ENCODE measurements at regions not wholly inside any gene's neighbourhood (a gene's known extent, or its start where the extent isn't known, plus 50 kb on each side); places are given as distances from the start of the nearest gene placed in this dataset.

DNA sequence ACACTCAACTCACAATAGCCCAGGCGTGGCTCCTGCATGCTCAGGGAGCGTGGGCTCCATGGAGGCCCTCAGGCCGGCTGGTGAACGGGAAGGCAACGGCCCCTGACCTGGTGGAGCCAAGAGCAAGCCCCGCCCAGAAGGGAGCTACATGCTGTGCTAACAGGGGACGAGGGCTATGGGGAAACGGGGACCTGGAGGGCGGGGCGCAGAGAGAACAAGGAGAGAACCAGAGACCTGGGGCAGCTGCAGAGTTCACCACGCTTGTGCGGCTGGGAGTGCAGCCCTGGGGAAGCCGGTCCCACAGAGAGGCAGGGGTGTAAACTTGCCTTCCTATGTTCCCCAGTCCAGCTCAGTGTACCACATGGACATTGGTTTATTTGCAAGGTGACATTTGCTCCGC is 69.2 kb upstream of the PPP2R2D start:
- H3K27me3 ChIP-seq (replicated peaks in 1 of 2; ENCODE audit: control insufficient read depth in 2 of 2, insufficient read depth in 2 of 2, low read length in 1 of 2) = no peaks in the 10 kb centered on the region
- H3K9me3 ChIP-seq (replicated peaks; ENCODE audit: control insufficient read depth, insufficient read depth, low read length) = no peaks in the 10 kb centered on the region; the same call in 2 of the 3 replicates
- no peak overlapping the region for H3K9ac ChIP-seq (ENCODE audit: control insufficient read depth, insufficient read depth, low read length)
- H2AFZ ChIP-seq (ENCODE audit: control insufficient read depth, low read depth, low read length) = no peak overlapping the region
- no TSS peak for BruUV-seq (replicated peaks)
- SMC1A ChIA-PET (ENCODE audit: uncharacterized antibody, unreplicated experiment) = no interaction called here
- FAIRE-seq (no peak), ATAC-seq (no peak), DNase-seq (ENCODE audit: low read depth, low spot score) (no peak)
- no peak overlapping the region for H3K4me3 ChIP-seq
- no peak overlapping the region for H3K27ac ChIP-seq (ENCODE audit: control insufficient read depth, insufficient read depth)
- 35% methylated on average over 14 of the region's 14 CpGs for WGBS (ENCODE audit: insufficient coverage, insufficient replicate concordance, low lambda C conversion rate, missing lambda C conversion rate)
- no peak overlapping the region for H3K4me2 ChIP-seq (ENCODE audit: control insufficient read depth, insufficient read depth)
- intact Hi-C loops (cut with micrococcal nuclease; ENCODE audit: unreplicated experiment) (no loop called here), in situ Hi-C loops (cut with MboI) (no loop called here)
- H3K79me2 ChIP-seq (ENCODE audit: control insufficient read depth, insufficient read depth, low read length) = no peaks in the 10 kb centered on the region
- no peaks in the 10 kb centered on the region for H3K36me3 ChIP-seq (ENCODE audit: control insufficient read depth in 2 of 2, insufficient read depth in 2 of 2, low read length in 1 of 2)
- CTCF ChIA-PET = no interaction called here
- no peak for TF ChIP-seq RCOR1 (conservative IDR thresholded peaks at IDR 0.05; ENCODE audit: low read depth, low read length)
- TF ChIP-seq TCF12 (IDR thresholded peaks at IDR 0.05; ENCODE audit: low read depth, low read length) = no peak
- TF ChIP-seq E2F8 (IDR thresholded peaks at IDR 0.05; ENCODE audit: low read depth, partially characterized antibody) = no peak
- no peak for TF ChIP-seq SUPT20H (IDR thresholded peaks at IDR 0.05; ENCODE audit: borderline replicate concordance, control insufficient read depth, low read depth, low read length)
- TF ChIP-seq FOXK2 (IDR thresholded peaks at IDR 0.05) = no peak
- no peak for TF ChIP-seq BRCA1 (IDR thresholded peaks at IDR 0.05; ENCODE audit: low read depth, low read length)
- no peak for TF ChIP-seq ZBTB4 (CRISPR knock-in tag; IDR thresholded peaks at IDR 0.05)
- TF ChIP-seq IKZF2 (IDR thresholded peaks at IDR 0.05) = no peak
- TF ChIP-seq MTA3 (IDR thresholded peaks at IDR 0.05; ENCODE audit: borderline replicate concordance, low read length) = no peak
- no peak for TF ChIP-seq CBFB (IDR thresholded peaks at IDR 0.05; ENCODE audit: low read depth)
- no peak for TF ChIP-seq ZSCAN29 (IDR thresholded peaks at IDR 0.05)
- no peak for TF ChIP-seq CHD2 (IDR thresholded peaks at IDR 0.05; ENCODE audit: borderline replicate concordance, low read depth, low read length)
- RAD21 ChIA-PET (ENCODE audit: unreplicated experiment) = no interaction called here
- POLR2A ChIA-PET = no interaction called here
- H4K20me1 ChIP-seq (ENCODE audit: control insufficient read depth, insufficient read depth) = no peaks in the 10 kb centered on the region
- H3K4me1 ChIP-seq (ENCODE audit: control insufficient read depth, insufficient read depth, low read length) = no peaks in the 10 kb centered on the region
